OCI-LY1 (cell line): ENCODE measurements at regions not wholly inside any gene's neighbourhood (a gene's known extent, or its start where the extent isn't known, plus 50 kb on each side); places are given as distances from the start of the nearest gene placed in this dataset.

Experiments used
- H2AFZ ChIP-seq: fragments of 200-600 bp; sonication (generic), shearing (Covaris generic); 2 replicates; pipeline ENCODE4 v1.6.0; 2014; ENCODE audit warnings: antibody characterized with exemption, mild to moderate bottlenecking, low read length
- H3F3A ChIP-seq: fragments of 200-600 bp; sonication (generic), shearing (Covaris generic); 2 replicates; pipeline ENCODE4 v1.6.0; 2014; ENCODE audit warnings: mild to moderate bottlenecking, antibody characterized with exemption, low read length, moderate library complexity; ENCODE audit not compliant: insufficient read depth
- H3K27ac ChIP-seq: fragments of 200-600 bp; sonication (generic); 2 replicates; pipeline ENCODE4 v1.5.1; 2014; ENCODE audit warnings: low read length, mixed run types, mild to moderate bottlenecking, low read depth; ENCODE audit not compliant: poor library complexity, severe bottlenecking
- H3K27me3 ChIP-seq: fragments of 200-600 bp; sonication (generic); 2 replicates; pipeline ENCODE4 v1.6.0; 2014; ENCODE audit warnings: antibody characterized with exemption, mild to moderate bottlenecking, low read length, moderate library complexity; ENCODE audit not compliant: insufficient read depth
- H3K36me3 ChIP-seq: fragments of 200-600 bp; sonication (generic); 2 replicates; pipeline ENCODE4 v1.6.1; 2014; ENCODE audit warnings: mild to moderate bottlenecking, antibody characterized with exemption, low read length, moderate library complexity, mixed read lengths; ENCODE audit not compliant: insufficient read depth
- H3K4me1 ChIP-seq: fragments of 200-600 bp; sonication (generic); 2 replicates; pipeline ENCODE4 v1.5.1; 2014; ENCODE audit warnings: mild to moderate bottlenecking, low read length, moderate library complexity; ENCODE audit not compliant: insufficient read depth, severe bottlenecking
- H3K4me2 ChIP-seq: fragments of 200-600 bp; sonication (generic), shearing (Covaris generic); 2 replicates; pipeline ENCODE4 v1.6.1; 2014; ENCODE audit warnings: low read length
- H3K4me3 ChIP-seq: fragments of 200-600 bp; sonication (generic); 2 replicates; pipeline ENCODE4 v1.5.1; 2014; ENCODE audit warnings: low read length, low read depth, mild to moderate bottlenecking, mixed read lengths; ENCODE audit not compliant: poor library complexity, severe bottlenecking
- H3K79me2 ChIP-seq: fragments of 200-600 bp; shearing (Covaris generic); 2 replicates; pipeline ENCODE4 v1.6.1; 2016; ENCODE audit warnings: mixed run types, low read length, mixed read lengths; ENCODE audit not compliant: insufficient read depth
- H3K9ac ChIP-seq: fragments of 200-600 bp; sonication (generic), shearing (Covaris generic); 2 replicates; pipeline ENCODE4 v1.6.1; 2014; ENCODE audit warnings: mild to moderate bottlenecking, low read length, mixed read lengths
- H3K9me2 ChIP-seq: fragments of 200-600 bp; sonication (generic), shearing (Covaris generic); 2 replicates; pipeline ENCODE4 v1.6.1; 2014; ENCODE audit warnings: low read depth, mild to moderate bottlenecking, low read length, mixed read lengths
- H3K9me3 ChIP-seq: fragments of 200-600 bp; shearing (Covaris generic); 2 replicates; pipeline ENCODE4 v1.6.1; 2014; ENCODE audit warnings: low read length, mixed read lengths
- H4K20me1 ChIP-seq: fragments of 200-600 bp; sonication (generic), shearing (Covaris generic); 2 replicates; pipeline ENCODE4 v1.6.0; 2016; ENCODE audit warnings: mild to moderate bottlenecking, low read length; ENCODE audit not compliant: insufficient read depth
- EZH2 ChIP-seq: fragments of 200-600 bp; sonication (generic), shearing (Covaris generic); IDR thresholded peaks from 2 replicates; pipeline ENCODE4 v1.8.0; 2017; ENCODE audit warnings: borderline replicate concordance, mixed run types, mild to moderate bottlenecking, antibody characterized with exemption, low read length, moderate library complexity, mixed read lengths
- TF ChIP-seq, protein P1 (sequence below): fragments of 200-600 bp; sonication (generic), shearing (Covaris generic); IDR thresholded peaks from 2 replicates; pipeline ENCODE4 v1.5.1; 2017; ENCODE audit warnings: mild to moderate bottlenecking, antibody characterized with exemption, low read length, moderate library complexity, mixed read lengths

DNA sequence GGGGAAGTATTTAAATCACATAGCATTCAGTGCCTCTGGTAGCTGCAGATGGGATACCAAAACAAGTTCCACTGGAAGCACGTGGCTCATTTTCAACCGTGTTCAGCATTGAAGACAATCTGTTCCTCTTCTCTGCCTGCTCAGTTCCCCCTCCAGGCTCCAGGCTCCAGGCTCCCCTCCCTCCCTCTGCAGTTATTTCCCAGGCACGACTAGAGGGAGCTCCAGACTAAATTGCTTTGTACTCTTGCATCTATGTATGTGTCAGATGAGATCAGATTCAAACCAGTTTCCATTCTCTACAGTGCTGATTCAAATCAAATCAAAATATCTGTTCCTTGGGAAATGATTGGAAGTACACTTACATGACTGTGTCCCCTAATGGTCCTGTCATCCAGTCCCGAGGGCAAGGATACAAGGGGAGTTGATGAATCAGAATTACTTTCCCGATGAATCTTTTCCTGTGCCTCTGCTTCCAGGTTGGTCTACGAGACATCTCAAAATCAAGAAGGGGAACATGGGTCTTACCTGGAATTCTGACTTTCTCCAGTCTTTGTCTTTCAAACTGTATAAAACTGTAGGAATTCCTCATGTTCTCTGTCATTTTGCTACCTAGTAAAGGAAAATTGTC is 600.5 kb downstream of the EDEM1 start:
- Histone ChIP-seq H3K4me1 (no peaks in the 10 kb centered on the region), H3F3A (no peaks in the 10 kb centered on the region), H4K20me1 (no peaks in the 10 kb centered on the region), H3K27me3 (no peaks in the 10 kb centered on the region), H3K36me3 (no peaks in the 10 kb centered on the region), H3K9me3 (no peaks in the 10 kb centered on the region), H3K4me3 (no peak overlapping the region), H2AFZ (no peak overlapping the region), H3K79me2 (no peaks in the 10 kb centered on the region), H3K27ac (no peak overlapping the region), H3K9me2 (no peaks in the 10 kb centered on the region), H3K4me2 (no peak overlapping the region), H3K9ac (no peak overlapping the region)
- TF ChIP-seq, protein P1, sequence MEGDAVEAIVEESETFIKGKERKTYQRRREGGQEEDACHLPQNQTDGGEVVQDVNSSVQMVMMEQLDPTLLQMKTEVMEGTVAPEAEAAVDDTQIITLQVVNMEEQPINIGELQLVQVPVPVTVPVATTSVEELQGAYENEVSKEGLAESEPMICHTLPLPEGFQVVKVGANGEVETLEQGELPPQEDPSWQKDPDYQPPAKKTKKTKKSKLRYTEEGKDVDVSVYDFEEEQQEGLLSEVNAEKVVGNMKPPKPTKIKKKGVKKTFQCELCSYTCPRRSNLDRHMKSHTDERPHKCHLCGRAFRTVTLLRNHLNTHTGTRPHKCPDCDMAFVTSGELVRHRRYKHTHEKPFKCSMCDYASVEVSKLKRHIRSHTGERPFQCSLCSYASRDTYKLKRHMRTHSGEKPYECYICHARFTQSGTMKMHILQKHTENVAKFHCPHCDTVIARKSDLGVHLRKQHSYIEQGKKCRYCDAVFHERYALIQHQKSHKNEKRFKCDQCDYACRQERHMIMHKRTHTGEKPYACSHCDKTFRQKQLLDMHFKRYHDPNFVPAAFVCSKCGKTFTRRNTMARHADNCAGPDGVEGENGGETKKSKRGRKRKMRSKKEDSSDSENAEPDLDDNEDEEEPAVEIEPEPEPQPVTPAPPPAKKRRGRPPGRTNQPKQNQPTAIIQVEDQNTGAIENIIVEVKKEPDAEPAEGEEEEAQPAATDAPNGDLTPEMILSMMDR: no peak
- no peak for TF ChIP-seq EZH2

DNA sequence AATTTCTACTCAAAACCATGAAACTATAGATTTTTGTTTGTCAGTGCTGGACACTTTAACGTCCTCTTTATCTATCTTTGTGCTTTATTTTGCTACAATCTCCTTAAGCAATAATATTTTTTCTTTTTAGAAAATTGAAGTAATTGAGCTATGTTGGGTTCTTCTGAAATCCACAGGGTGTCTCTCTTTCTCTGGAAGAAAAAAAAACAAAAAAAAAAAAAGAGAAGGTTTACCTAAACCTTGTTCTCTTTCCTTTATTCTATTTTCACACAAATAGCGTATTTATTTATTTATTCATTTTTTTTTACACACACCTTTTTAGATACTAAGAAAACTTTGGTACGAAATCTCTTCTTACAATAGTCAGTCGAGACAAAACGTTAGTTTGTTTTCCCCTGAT is 601.0 kb downstream of the EDEM1 start:
- no peaks in the 10 kb centered on the region for H3K27me3 ChIP-seq
- H3K79me2 ChIP-seq: no peaks in the 10 kb centered on the region
- H2AFZ ChIP-seq: no peak overlapping the region
- no peaks in the 10 kb centered on the region for H3K36me3 ChIP-seq
- H3K4me1 ChIP-seq: no peaks in the 10 kb centered on the region
- H3F3A ChIP-seq: no peaks in the 10 kb centered on the region
- H3K9me3 ChIP-seq: no peaks in the 10 kb centered on the region
- no peak overlapping the region for H3K27ac ChIP-seq
- no peaks in the 10 kb centered on the region for H3K9me2 ChIP-seq
- H3K4me2 ChIP-seq: no peak overlapping the region
- no peak overlapping the region for H3K4me3 ChIP-seq
- H3K9ac ChIP-seq: no peak overlapping the region
- no peaks in the 10 kb centered on the region for H4K20me1 ChIP-seq
- TF ChIP-seq, protein P1: no peak
- no peak for TF ChIP-seq EZH2

DNA sequence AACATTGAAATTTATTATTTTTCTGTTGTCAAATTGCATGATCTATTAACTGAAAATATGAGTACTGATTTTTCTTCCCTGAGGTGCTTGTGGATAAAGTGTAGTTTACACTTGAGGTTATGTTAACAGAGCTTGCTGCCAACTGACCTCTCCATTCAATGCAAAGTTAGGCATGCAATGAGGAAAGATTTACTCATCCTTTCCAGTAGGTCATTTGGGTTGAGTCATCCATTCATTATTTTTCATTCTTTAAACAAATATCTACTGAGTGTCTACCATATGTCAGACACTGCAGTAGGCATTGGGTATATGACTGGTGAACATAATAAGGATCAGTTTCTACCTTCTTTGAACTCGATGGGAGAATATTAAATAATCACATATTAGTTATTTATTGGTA is 604.1 kb downstream of the EDEM1 start:
- Histone ChIP-seq H3K79me2 (no peaks in the 10 kb centered on the region), H3K27me3 (no peaks in the 10 kb centered on the region), H3K36me3 (no peaks in the 10 kb centered on the region), H3K27ac (no peak overlapping the region), H3K4me2 (no peak overlapping the region), H3K4me1 (no peaks in the 10 kb centered on the region), H3K4me3 (no peak overlapping the region), H3K9me3 (no peaks in the 10 kb centered on the region), H3K9me2 (no peaks in the 10 kb centered on the region), H2AFZ (no peak overlapping the region), H3F3A (no peaks in the 10 kb centered on the region), H4K20me1 (no peaks in the 10 kb centered on the region), H3K9ac (no peak overlapping the region)
- no peak for TF ChIP-seq EZH2
- TF ChIP-seq, protein P1: no peak
